K562 (cell line): ENCODE measurements at regions not wholly inside any gene's neighbourhood (a gene's known extent, or its start where the extent isn't known, plus 50 kb on each side); places are given as distances from the start of the nearest gene placed in this dataset.
"Not testable (repeated sequence)": the region's sequence is repeated elsewhere in the genome, so short reads cannot be mapped to it uniquely, and the experiment has no call there.

ENCODE experiments used
- ATAC-seq: fragments of 200-7000 bp; cut with Tn5 transposase; 3 replicates; pipeline ENCODE4 v1.9.1; 2020; ENCODE audit warnings: moderate library complexity
- BruUV-seq: library from RNA; stranded (reverse); fragments of 400-500 nt; replicated peaks from 2 replicates; lab custom pipeline; 2021; lab: Mats Ljungman, UMichigan
- CTCF ChIA-PET: fragments of 300-600 bp; formaldehyde crosslinking; extraction: SDS; loops from one replicate; lab custom pipeline; 2021; ENCODE audit warnings: low intra/inter-chr PET ratio; lab: Yijun Ruan, JAX
- POLR2A ChIA-PET: fragments of 300-600, 350-650 bp; sonication (Branson Sonifier 250); formaldehyde crosslinking; extraction: SDS; loops from one replicate; lab custom pipeline; 2021; ENCODE audit warnings: antibody characterized with exemption, inconsistent platforms; lab: Yijun Ruan, JAX
- DNase-seq, 4 experiments: peaks; one replicate each; pipeline versions ENCODE4 v3.0.0 to v3.0.0-alpha.2; 2011 to 2018; ENCODE audit warnings: low spot score in 3 of 4, mixed read lengths in 3 of 4; ENCODE audit errors: extremely low read depth in 1 of 4
- FAIRE-seq: peaks from 2 replicates; lab custom pipeline; 2011; peaks lifted over from hg19 to GRCh38; lab: Jason Lieb, UNC
- H2AFZ ChIP-seq: 2 replicates; pipeline ENCODE4 v1.6.0; 2011; ENCODE audit warnings: low read depth, low read length, control low read depth, inconsistent platforms
- H3K27ac ChIP-seq: fragments of 200-600 bp; 3 replicates; pipeline ENCODE4 v1.8.0; 2011; ENCODE audit warnings: low read depth, mild to moderate bottlenecking, control low read depth, inconsistent platforms, low read length, moderate library complexity, mixed read lengths; ENCODE audit errors: extremely low read depth
- H3K27me3 ChIP-seq, 2 experiments: fragments of 300-600 bp in 1 of 2; 2 replicates in 1 of 2; 3 replicates in 1 of 2; pipeline versions ENCODE4 v1.6.0 to v1.8.0; 2011; ENCODE audit warnings: inconsistent platforms in 2 of 2, low read length in 2 of 2, mild to moderate bottlenecking in 1 of 2, mixed read lengths in 1 of 2, moderate library complexity in 1 of 2; ENCODE audit not compliant: control insufficient read depth in 2 of 2, insufficient read depth in 2 of 2
- H3K36me3 ChIP-seq: fragments of 300-600 bp; 3 replicates; pipeline ENCODE4 v1.8.0; 2011; ENCODE audit warnings: mild to moderate bottlenecking, low read length, inconsistent platforms; ENCODE audit not compliant: control insufficient read depth, insufficient read depth
- H3K4me1 ChIP-seq, 2 experiments: fragments of 200-600 bp in 1 of 2; replicated peaks in 1 of 2; 2 replicates in 1 of 2; 3 replicates in 1 of 2; pipeline versions ENCODE4 v1.5.1 to v1.8.0; 2011; ENCODE audit warnings: inconsistent platforms in 2 of 2, low read length in 2 of 2, mild to moderate bottlenecking in 1 of 2, mixed read lengths in 1 of 2, moderate library complexity in 1 of 2; ENCODE audit not compliant: control insufficient read depth in 2 of 2, insufficient read depth in 2 of 2
- H3K4me2 ChIP-seq: 2 replicates; pipeline ENCODE4 v1.6.1; 2011; ENCODE audit warnings: low read length, control low read depth, inconsistent platforms, mixed read lengths; ENCODE audit not compliant: insufficient read depth
- H3K4me3 ChIP-seq: fragments of 200-600 bp; sonication (generic), shearing (Covaris generic); 2 replicates; pipeline ENCODE4 v1.5.1; 2016; ENCODE audit warnings: control low read depth, inconsistent platforms
- H3K79me2 ChIP-seq: fragments of 200-600 bp; 3 replicates; pipeline ENCODE4 v1.8.0; 2011; ENCODE audit warnings: low read length, inconsistent platforms; ENCODE audit not compliant: control insufficient read depth, insufficient read depth
- H3K9ac ChIP-seq, 2 experiments: 2 replicates each; pipeline versions ENCODE4 v1.6.0 to v1.6.1; 2011; ENCODE audit warnings: low read depth in 2 of 2, low read length in 2 of 2, control low read depth in 1 of 2, inconsistent platforms in 1 of 2, mild to moderate bottlenecking in 1 of 2, mixed read lengths in 1 of 2; ENCODE audit not compliant: insufficient read depth in 1 of 2
- H3K9me1 ChIP-seq: one replicate; pipeline ENCODE4 v1.6.0; 2011; ENCODE audit warnings: inconsistent platforms, mild to moderate bottlenecking, low read length, moderate library complexity; ENCODE audit not compliant: control insufficient read depth, insufficient read depth
- H3K9me3 ChIP-seq: replicated peaks from 2 replicates; pipeline ENCODE4 v1.5.1; 2011; ENCODE audit warnings: low read depth, low read length, inconsistent platforms; ENCODE audit not compliant: control insufficient read depth, insufficient read depth
- H4K20me1 ChIP-seq: replicated peaks from 2 replicates; pipeline ENCODE4 v1.6.1; 2011; ENCODE audit warnings: low read length, inconsistent platforms, mixed read lengths; ENCODE audit not compliant: control insufficient read depth, insufficient read depth
- HSF4 ChIP-seq: fragments of 250-450 bp; sonication (Bioruptor Pico); IDR thresholded peaks from 2 replicates; pipeline ENCODE4 v2.1.2; 2022; ENCODE audit warnings: mild to moderate bottlenecking, moderate library complexity, borderline replicate concordance
- POLR3A ChIP-seq: IDR thresholded peaks from 2 replicates; pipeline ENCODE4 v1.6.1; 2011; ENCODE audit warnings: borderline replicate concordance, mild to moderate bottlenecking, moderate library complexity; ENCODE audit not compliant: insufficient read length, insufficient read depth; ENCODE audit errors: extremely low read depth
- STAT5A ChIP-seq: IDR thresholded peaks from 2 replicates; pipeline ENCODE4 v1.6.1; 2012; ENCODE audit warnings: low read length, inconsistent platforms, borderline replicate concordance
- ZHX1 ChIP-seq: fragments of 150-350 bp; conservative IDR thresholded peaks from 2 replicates; pipeline ENCODE4 v1.6.1; 2014; ENCODE audit warnings: low read length
- WGBS: fragments of 100-300 bp; shearing (Covaris generic); methylation state at CpG from one replicate; pipeline ENCODE4 v1.1.6; 2016; ENCODE audit warnings: low coverage, mixed read lengths; ENCODE audit not compliant: insufficient coverage; ENCODE audit errors: missing lambda C conversion rate; 5-methylcytosine and 5-hydroxymethylcytosine counted together
- in situ Hi-C: fragments of 300-500 bp; cut with MboI; formaldehyde crosslinking; loops from 4 replicates; pipeline ENCODE4 v1.15.0; 2018; ENCODE audit warnings: inconsistent platforms, mixed read lengths
- intact Hi-C: fragments of 100-400 bp; cut with micrococcal nuclease; formaldehyde crosslinking; loops from 2 replicates; pipeline ENCODE4 v1.14.2; 2022

DNA sequence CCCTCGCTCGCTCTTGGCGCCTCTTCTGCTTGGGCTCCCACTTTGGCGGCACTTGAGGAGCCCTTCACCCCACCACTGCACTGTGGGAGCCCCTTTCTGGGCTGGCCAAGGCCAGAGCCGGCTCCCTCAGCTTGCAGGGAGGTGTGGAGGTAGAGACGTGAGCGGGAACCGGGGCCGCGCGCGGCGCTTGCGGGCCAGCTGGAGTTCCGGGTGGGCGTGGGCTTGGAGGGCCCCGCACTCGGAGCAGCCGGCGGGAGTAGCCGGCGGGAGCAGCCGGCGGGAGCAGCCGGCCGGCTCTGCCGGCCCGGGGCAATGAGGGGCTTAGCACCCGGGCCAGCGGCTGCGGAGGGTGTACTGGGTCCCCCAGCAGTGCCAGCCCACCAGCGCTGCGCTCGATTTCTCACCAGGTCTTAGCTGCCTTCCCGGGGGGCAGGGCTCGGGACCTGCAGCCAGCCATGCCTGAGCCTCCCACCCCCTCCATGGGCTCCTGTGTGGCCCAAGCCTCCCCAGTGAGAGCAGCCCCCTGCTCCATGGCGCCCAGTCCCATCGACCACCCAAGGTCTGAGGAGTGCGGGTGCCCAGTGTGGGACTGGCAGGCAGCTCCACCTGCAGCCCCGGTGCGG, 714.0 kb downstream of the CDH9 start:
- H4K20me1 ChIP-seq, H3K4me2 ChIP-seq, H3K79me2 ChIP-seq, CTCF ChIA-PET, H3K4me3 ChIP-seq, POLR2A ChIA-PET, H3K9me3 ChIP-seq, ATAC-seq, H3K9ac ChIP-seq, DNase-seq, H3K4me1 ChIP-seq, BruUV-seq, H3K36me3 ChIP-seq, H3K9me1 ChIP-seq, in situ Hi-C loops, H3K27ac ChIP-seq, FAIRE-seq, H2AFZ ChIP-seq, intact Hi-C loops, H3K27me3 ChIP-seq: not testable (repeated sequence)
- 5% methylated on average over 26 of the region's 41 CpGs for WGBS

GRCh38 chr5:26323794-26324193, 714.6 kb downstream of the CDH9 start:
- Histone ChIP-seq H3K27ac (no peak overlapping the region), H3K79me2 (no peaks in the 10 kb centered on the region), H2AFZ (no peak overlapping the region), H4K20me1 (no peaks in the 10 kb centered on the region), H3K4me2 (no peak overlapping the region), H3K4me3 (no peak overlapping the region), H3K4me1 (no peaks in the 10 kb centered on the region), H3K27me3 (no peaks in the 10 kb centered on the region), H3K9ac (no peak overlapping the region), H3K9me3 (no peaks in the 10 kb centered on the region; the same call in 1 of the 2 replicates), H3K36me3 (no peaks in the 10 kb centered on the region), H3K9me1 (no peaks in the 10 kb centered on the region)
- TF ChIP-seq POLR3A (no peak), HSF4 (CRISPR knock-in tag) (no peak), STAT5A (no peak), ZHX1 (no peak)
- ChIA-PET CTCF (no interaction called here), POLR2A (no interaction called here)
- intact Hi-C loops (no loop called here), in situ Hi-C loops (no loop called here)
- no TSS peak for BruUV-seq
- FAIRE-seq (no peak), ATAC-seq (no peak), DNase-seq (no peak)
- 2% methylated on average over 13 of the region's 13 CpGs for WGBS
